WI38 (cell line): ENCODE measurements at regions not wholly inside any gene's neighbourhood (a gene's known extent, or its start where the extent isn't known, plus 50 kb on each side); places are given as distances from the start of the nearest gene placed in this dataset.

Experiments used
- H3K4me3 ChIP-seq: 2 replicates; pipeline ENCODE4 v1.5.1; 2011; ENCODE audit warnings: low read depth, mild to moderate bottlenecking, control low read depth, low read length
- CTCF ChIP-seq: IDR thresholded peaks from 2 replicates; pipeline ENCODE4 v1.5.1; 2012; ENCODE audit warnings: low read depth, mild to moderate bottlenecking, control low read depth, low read length

- no peak for TF ChIP-seq CTCF
- no peak overlapping the region for H3K4me3 ChIP-seq
Measured at GRCh38 chr6:90932351-90932750, 345.5 kb upstream of the MAP3K7 start.

GRCh38 chr6:90928051-90928450, 341.2 kb upstream of the MAP3K7 start:
- TF ChIP-seq CTCF = no peak
- H3K4me3 ChIP-seq = no peak overlapping the region

GRCh38 chr6:90925726-90926125, 338.9 kb upstream of the MAP3K7 start:
- TF ChIP-seq CTCF = no peak
- H3K4me3 ChIP-seq = no peak overlapping the region

GRCh38 chr6:90922325-90922724, 335.5 kb upstream of the MAP3K7 start:
- no peak overlapping the region for H3K4me3 ChIP-seq
- no peak for TF ChIP-seq CTCF

- no peak overlapping the region for H3K4me3 ChIP-seq
- no peak for TF ChIP-seq CTCF
Measured at GRCh38 chr6:90918361-90918760, 331.5 kb upstream of the MAP3K7 start.

- no peak overlapping the region for H3K4me3 ChIP-seq
- TF ChIP-seq CTCF = no peak
Measured at GRCh38 chr6:90917376-90917775, 330.5 kb upstream of the MAP3K7 start.

- TF ChIP-seq CTCF = no peak
- H3K4me3 ChIP-seq = no peak overlapping the region
Measured at GRCh38 chr6:90916968-90917367, 330.1 kb upstream of the MAP3K7 start.
